ENCODE measurements at regions not wholly inside any gene's neighbourhood (a gene's known extent, or its start where the extent isn't known, plus 50 kb on each side); places are given as distances from the start of the nearest gene placed in this dataset.

DNA sequence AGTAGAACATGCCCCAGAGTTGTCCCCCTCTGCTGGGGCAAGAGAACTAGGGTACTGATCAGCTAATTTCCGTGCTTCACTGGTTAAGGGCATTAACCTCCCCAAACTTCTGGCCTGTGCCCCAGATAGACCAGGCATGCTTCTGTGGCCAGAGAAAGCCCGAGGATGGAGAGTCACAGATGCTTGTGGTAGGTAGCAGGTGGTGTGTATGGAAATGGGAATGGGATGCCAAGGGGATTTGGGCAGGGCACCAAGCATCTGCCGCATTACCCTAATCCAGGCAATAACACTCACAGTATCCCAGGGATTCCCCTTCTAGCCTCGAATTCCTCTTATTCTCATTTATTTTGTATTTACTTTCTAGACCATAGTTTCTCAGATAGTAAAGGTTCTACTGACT is 124.8 kb upstream of the KLF12 start:
- TF ChIP-seq POLR2A (IDR thresholded peaks at IDR 0.05; ENCODE audit: low read depth, low read length): no peak
- no peak for TF ChIP-seq TAF1 (IDR thresholded peaks at IDR 0.05; ENCODE audit: borderline replicate concordance, low read depth, low read length)
- TF ChIP-seq POLR2AphosphoS5 (IDR thresholded peaks at IDR 0.05; ENCODE audit: low read depth, low read length): no peak

Measured in GM12892 (cell line).